Prostate gland (tissue), 2 donors: ENCODE measurements at regions not wholly inside any gene's neighbourhood (a gene's known extent, or its start where the extent isn't known, plus 50 kb on each side); places are given as distances from the start of the nearest gene placed in this dataset.

Experiments used
- CTCF ChIP-seq, 4 experiments: fragments of 200-600 bp in 2 of 4; fragments of 450-650 bp in 2 of 4; sonication (generic) in 2 of 4; IDR thresholded peaks; 1 replicate in 3 of 4; 2 replicates in 1 of 4; pipeline ENCODE4 v1.5.1; 2016 to 2019; ENCODE audit warnings: antibody characterized with exemption in 4 of 4, mild to moderate bottlenecking in 2 of 4, moderate library complexity in 2 of 4
- POLR2A ChIP-seq: fragments of 450-650 bp; IDR thresholded peaks from one replicate; pipeline ENCODE4 v1.6.1; 2016; ENCODE audit warnings: antibody characterized with exemption, mild to moderate bottlenecking
- POLR2AphosphoS5 ChIP-seq: sonication (generic); formaldehyde crosslinking; IDR thresholded peaks from one replicate; pipeline ENCODE4 v1.6.1; 2017; ENCODE audit warnings: antibody characterized with exemption

- TF ChIP-seq POLR2A (no peak), CTCF (IDR thresholded peaks at IDR 0.05) (no peak), POLR2AphosphoS5 (no peak)
These were observed 515.0 kb downstream of the TMEM182 start for GRCh38 chr2:103276869-103277268.
